Cardiac muscle cell (in vitro differentiated cells and primary cell): ENCODE measurements at regions not wholly inside any gene's neighbourhood (a gene's known extent, or its start where the extent isn't known, plus 50 kb on each side); places are given as distances from the start of the nearest gene placed in this dataset.

ENCODE experiments used
- DNase-seq, 2 donors: peaks; one replicate each; pipeline versions ENCODE4 v3.0.0 to v3.0.0-alpha.2; 2010 to 2017; ENCODE audit warnings: low read depth in 1 of 2, low spot score in 1 of 2
- H3K27ac ChIP-seq: fragments of 200-600 bp; sonication (generic); 2 replicates; pipeline ENCODE4 v1.5.1; 2016
- H3K27me3 ChIP-seq: fragments of 200-600 bp; sonication (generic); 2 replicates; pipeline ENCODE4 v1.6.0; 2016; ENCODE audit warnings: control low read depth
- H3K36me3 ChIP-seq: fragments of 200-600 bp; sonication (generic); 2 replicates; pipeline ENCODE4 v1.5.1; 2016; ENCODE audit warnings: control low read depth
- H3K4me1 ChIP-seq: fragments of 200-600 bp; sonication (generic); 2 replicates; pipeline ENCODE4 v1.8.1; 2017; ENCODE audit warnings: low read depth, mild to moderate bottlenecking, mixed run types
- H3K4me3 ChIP-seq: fragments of 200-600 bp; sonication (generic); 2 replicates; pipeline ENCODE4 v1.5.1; 2016; ENCODE audit warnings: mild to moderate bottlenecking
- H3K9me3 ChIP-seq: fragments of 200-600 bp; sonication (generic); 2 replicates; pipeline ENCODE4 v1.5.1; 2017; ENCODE audit warnings: low read depth, mild to moderate bottlenecking, control low read depth
- TF ChIP-seq, protein P1 (sequence below): IDR thresholded peaks from 2 replicates; pipeline ENCODE4 v1.5.1; 2012; ENCODE audit warnings: low read depth, mild to moderate bottlenecking, low read length

DNA sequence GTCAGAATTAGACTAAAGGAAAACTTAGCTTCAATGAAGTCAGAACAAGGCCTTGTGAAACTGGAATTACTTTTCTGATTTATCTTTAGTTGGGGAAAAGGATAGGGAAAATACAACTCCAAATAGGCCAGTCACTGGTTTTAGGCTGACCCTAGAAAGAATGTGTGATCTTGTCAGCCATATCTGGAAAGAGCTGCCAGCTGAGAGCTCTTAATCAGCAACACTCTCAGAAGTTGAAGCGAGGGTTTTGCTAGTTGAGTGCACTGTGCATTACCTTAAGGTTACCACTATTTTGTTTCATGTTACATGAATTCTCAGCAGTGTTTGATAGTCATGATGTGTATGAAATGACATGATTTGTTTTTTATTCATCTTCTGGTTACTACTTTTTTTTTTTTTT is 905.3 kb upstream of the ALCAM start:
- peak in 1 of 2 donors; percentile 83 for DNase-seq
- Histone ChIP-seq H3K27me3 (no peaks in the 10 kb centered on the region), H3K36me3 (no peaks in the 10 kb centered on the region), H3K4me1 (peaks cover 28% of the 10 kb centered on the region), H3K9me3 (no peaks in the 10 kb centered on the region), H3K4me3 (no peak overlapping the region), H3K27ac (peak overlapping the region; percentile 98)
- TF ChIP-seq, protein P1, sequence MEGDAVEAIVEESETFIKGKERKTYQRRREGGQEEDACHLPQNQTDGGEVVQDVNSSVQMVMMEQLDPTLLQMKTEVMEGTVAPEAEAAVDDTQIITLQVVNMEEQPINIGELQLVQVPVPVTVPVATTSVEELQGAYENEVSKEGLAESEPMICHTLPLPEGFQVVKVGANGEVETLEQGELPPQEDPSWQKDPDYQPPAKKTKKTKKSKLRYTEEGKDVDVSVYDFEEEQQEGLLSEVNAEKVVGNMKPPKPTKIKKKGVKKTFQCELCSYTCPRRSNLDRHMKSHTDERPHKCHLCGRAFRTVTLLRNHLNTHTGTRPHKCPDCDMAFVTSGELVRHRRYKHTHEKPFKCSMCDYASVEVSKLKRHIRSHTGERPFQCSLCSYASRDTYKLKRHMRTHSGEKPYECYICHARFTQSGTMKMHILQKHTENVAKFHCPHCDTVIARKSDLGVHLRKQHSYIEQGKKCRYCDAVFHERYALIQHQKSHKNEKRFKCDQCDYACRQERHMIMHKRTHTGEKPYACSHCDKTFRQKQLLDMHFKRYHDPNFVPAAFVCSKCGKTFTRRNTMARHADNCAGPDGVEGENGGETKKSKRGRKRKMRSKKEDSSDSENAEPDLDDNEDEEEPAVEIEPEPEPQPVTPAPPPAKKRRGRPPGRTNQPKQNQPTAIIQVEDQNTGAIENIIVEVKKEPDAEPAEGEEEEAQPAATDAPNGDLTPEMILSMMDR, result no peak

DNA sequence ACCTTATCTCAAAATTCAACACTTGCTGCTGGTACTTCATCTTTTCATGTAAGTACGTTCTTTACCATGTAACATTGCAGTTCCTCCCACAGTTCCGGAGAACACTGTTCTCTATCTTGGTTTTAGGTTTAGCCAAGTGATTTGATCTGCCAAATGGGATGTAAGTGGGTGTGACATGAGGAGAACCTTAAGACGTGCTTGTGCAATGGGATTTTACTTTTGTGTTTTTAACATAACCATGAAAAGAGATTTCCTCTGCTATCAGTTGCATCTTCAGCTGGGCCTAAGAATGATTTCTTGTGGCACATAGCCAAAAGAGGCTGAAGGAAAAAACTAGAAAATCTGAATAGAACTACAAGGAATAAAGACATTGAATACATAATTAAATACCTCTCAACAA is 894.5 kb upstream of the ALCAM start:
- no peak overlapping the region for H3K4me3 ChIP-seq
- DNase-seq, result no peak
- TF ChIP-seq, protein P1, result no peak

DNA sequence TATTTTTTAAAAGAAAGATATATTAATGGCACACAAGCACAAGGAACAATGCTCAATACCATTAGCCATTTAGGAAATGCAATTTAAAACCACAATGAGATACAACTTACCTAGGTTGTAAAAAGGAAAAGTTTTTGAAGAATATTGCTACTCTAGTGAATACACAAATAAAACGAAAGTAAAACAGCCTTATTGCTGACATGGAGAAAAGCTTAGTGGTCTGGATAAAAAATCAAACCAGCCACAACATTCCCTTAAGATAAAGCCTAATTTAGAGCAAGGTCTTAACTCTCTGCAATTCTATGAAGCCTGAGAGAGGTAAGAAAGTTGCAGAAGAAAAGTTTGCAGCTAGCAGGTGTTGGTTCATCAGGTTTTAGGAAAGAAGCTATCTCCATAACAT is 892.7 kb upstream of the ALCAM start:
- no peaks in the 10 kb centered on the region for H3K4me1 ChIP-seq
- H3K9me3 ChIP-seq, result no peaks in the 10 kb centered on the region
- TF ChIP-seq, protein P1, result no peak
- H3K27me3 ChIP-seq, result no peaks in the 10 kb centered on the region
- no peak overlapping the region for H3K27ac ChIP-seq
- DNase-seq, result no peak
- H3K36me3 ChIP-seq, result no peaks in the 10 kb centered on the region
- H3K4me3 ChIP-seq, result no peak overlapping the region

More for the DNA sequence above, 894.5 kb upstream of the ALCAM start:
- no peaks in the 10 kb centered on the region for H3K36me3 ChIP-seq
- no peaks in the 10 kb centered on the region for H3K9me3 ChIP-seq
- H3K4me1 ChIP-seq, result no peaks in the 10 kb centered on the region
- no peaks in the 10 kb centered on the region for H3K27me3 ChIP-seq
- H3K27ac ChIP-seq, result no peak overlapping the region

DNA sequence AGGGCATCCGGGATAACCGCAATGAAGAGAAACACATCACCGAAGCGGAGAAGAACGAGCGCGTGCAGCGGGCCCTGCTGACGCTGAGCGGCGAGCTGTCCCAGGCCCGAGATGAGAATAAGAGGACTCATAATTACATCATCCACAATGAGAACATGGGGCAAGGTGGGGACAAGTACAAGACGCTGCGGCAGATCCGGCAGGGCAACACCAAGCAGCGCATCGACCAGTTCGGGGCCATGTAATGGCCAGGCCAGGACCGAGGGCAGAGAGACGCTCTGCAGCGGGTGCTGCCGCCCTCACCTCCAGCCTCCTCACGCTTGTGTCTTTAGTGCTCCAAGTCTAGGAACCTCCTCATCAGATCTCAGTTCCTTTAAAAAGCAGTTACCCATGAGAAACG is 863.7 kb upstream of the ALCAM start:
- H3K9me3 ChIP-seq, result no peaks in the 10 kb centered on the region
- H3K36me3 ChIP-seq, result no peaks in the 10 kb centered on the region
- H3K27ac ChIP-seq, result no peak overlapping the region
- no peak overlapping the region for H3K4me3 ChIP-seq
- DNase-seq, result no peak
- H3K27me3 ChIP-seq, result no peaks in the 10 kb centered on the region
- TF ChIP-seq, protein P1, result no peak
- H3K4me1 ChIP-seq, result no peaks in the 10 kb centered on the region

DNA sequence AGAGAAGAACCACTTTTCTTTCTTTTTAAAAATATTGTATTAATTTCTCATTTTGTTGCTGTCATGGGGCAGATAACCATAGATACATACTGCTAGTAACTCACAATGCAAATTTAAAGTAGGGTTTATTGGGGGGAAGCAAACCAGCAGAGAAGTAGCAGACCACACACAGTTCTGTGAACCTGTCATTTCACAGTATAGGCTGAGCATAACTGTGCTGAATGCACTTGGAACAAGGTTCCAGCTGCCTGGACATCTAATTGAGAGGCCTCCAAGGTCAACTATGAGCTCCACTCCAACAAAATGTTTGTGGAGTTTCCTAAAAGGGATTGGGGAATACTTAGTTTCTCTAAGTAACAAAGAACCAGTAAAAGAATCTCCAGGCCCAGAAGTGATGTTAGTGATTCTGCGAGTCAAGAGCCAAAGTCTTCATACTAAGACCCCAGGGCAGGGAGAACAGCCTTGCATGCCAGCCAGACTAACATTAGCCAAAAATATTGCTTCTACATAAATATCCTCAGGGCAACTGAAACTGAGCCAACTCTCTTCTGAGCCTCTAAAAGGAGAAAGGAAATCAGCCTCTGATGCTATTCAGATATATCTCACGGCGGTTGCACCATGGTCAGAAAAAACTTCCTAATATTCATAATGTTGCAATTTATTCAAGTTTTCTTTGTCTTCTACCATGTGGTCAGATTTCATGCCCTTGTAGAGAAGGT is 856.4 kb upstream of the ALCAM start:
- peak in 1 of 2 donors; percentile 13 for DNase-seq
- Histone ChIP-seq H3K27me3 (no peaks in the 10 kb centered on the region), H3K4me3 (no peak overlapping the region), H3K4me1 (peaks cover 4% of the 10 kb centered on the region), H3K9me3 (no peaks in the 10 kb centered on the region), H3K36me3 (no peaks in the 10 kb centered on the region), H3K27ac (peak overlapping the region; percentile 16)
- TF ChIP-seq, protein P1, result no peak
